ENCODE measurements at regions not wholly inside any gene's neighbourhood (a gene's known extent, or its start where the extent isn't known, plus 50 kb on each side); places are given as distances from the start of the nearest gene placed in this dataset.

DNA sequence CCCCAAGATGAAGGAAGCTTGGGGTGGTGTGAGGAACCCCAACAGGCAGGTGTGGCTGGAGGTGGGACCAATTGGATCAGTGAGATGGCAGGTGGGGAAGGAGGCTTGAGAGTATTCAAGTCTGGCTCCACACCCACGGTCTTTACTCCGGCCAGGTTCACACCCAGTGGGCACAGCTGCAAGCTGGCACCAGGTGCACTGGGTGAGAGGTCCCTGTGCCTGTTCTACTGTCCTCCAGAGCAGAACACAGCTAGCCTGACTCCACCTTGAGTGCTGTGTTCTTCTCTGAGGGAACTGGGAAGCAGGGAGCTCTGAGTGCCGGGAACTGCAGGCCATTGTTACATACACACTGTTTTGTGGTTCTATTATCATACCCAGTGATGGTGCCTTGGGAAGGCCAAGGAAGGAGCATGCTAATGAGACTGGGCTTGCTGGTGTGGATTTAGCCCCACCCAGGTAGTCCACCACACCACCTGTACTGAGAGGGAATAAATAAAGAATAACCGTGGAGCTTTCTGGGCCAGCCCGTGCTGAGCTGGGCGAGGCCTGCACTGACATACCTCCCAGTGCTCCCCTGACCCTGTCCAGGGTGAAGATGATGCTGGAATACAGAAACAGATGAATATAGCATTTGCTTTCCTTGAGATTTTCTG lies 93.4 kb downstream of the ABHD5 start:
- DNase-seq (ENCODE audit: low read depth): no peak

DNA sequence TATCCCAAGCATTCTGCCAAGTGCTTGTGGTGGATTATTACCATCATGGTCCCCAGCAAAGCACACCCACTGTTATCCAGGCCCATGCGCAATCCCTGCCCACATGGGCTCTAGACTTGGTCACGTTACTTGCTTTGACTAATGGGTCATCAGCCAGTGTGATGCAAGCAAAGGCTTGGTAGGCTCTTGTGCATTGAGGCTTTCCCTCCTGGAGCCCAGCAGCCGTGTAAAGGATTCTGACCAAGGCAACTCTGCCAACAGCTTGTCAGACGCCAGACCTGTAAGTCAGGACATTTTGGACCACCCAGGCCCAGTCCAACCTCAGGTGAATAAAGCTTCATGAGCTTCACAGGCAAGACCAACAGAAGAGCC lies 93.9 kb downstream of the ABHD5 start:
- no peak for DNase-seq (ENCODE audit: low read depth)

DNA sequence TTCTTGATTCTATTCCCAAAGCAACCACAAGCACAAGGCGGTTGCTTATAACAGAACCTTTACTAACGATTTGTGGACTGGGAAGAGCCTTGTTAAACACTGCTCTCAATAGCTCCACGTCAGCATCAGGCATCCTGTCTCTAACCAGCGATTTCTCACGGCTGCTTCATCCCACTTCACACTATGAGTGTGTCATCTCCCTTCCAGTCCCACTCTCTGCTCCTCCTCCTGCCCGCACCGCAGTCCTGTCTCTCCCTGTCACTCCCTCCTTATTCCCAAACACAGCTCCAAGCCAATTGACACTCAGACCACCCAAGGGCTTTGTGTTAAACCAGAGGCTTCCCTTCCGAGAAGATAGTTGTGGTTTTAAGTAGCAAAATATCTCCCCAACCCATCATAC lies 94.8 kb downstream of the ABHD5 start:
- DNase-seq (ENCODE audit: low read depth): no peak

DNA sequence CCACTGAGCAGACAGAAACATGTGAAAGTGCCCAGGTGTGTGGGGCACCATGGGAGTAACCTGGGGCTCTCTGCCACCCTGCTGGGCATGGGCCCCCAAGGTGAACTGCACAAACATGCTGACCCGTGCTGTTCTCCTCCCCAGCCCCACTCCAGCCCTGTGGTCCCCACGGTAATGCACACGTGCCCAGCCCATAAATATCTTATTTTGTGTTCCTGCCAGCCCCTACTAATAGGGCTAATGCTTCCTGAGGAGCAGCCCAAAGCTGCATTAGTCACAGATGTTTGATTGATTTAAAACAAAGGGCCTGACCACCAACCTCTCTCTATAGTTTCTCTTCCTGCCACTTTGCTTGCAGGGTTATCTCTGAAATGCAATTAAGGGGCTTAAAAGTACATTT lies 95.4 kb downstream of the ABHD5 start:
- no peak for DNase-seq (ENCODE audit: low read depth)

DNA sequence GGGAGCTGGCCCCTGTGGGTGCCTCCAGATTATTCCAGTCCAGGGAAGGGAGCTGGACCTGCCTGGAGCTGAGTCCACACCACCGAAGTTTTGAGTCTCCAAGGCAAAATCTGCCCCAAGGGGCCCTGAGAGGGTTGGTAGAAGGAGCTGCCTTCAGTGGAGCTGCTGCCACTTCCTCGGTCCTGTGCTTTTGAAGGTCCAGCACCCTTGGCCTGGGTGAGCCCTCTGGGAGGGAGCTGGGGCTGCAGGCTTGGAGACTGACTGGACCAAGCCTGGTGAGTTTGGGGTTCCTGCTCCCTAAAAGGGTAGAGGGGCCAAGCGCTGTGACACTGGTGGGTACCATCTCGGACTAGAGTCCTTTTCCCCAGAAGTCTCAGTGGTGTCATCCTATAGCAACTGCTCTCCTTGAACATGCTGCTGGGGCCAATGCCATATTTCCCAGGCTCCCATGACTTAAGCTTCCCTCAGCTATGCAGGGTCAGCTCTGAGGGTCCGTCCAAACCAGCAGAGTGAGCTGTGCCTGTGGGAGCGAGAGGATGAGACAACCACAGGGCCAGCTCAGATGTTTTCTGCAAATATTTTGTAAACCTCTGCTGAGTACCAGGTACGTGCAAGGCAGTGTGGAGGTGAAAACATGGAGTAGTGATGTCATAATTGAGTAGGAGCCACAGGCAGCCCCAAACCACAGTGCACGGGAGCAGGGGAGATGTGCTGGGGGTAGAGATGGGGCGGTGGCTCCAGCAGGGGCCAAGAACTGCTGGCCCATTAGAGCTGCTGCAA lies 96.0 kb downstream of the ABHD5 start:
- DNase-seq (ENCODE audit: low read depth): no peak

DNA sequence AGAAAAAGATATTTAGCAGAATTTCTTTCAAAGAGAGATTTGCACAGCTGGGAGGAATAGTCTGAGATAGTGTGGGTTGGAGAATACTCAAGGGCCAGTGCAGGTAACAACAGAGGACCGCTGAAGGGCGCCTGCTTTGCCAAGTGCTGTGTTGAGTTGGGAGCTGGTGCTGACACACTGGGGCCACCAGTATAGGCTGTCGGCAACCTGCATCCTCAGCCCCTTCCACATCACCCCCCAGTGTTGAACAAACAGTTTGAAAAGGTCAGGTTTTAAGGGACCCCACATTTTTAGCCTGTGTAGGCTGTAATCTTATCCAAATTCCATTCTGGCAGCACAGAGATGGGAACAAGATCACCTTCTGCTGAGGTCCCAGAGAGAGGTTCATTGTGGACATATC lies 96.6 kb downstream of the ABHD5 start:
- DNase-seq (ENCODE audit: low read depth): no peak

DNA sequence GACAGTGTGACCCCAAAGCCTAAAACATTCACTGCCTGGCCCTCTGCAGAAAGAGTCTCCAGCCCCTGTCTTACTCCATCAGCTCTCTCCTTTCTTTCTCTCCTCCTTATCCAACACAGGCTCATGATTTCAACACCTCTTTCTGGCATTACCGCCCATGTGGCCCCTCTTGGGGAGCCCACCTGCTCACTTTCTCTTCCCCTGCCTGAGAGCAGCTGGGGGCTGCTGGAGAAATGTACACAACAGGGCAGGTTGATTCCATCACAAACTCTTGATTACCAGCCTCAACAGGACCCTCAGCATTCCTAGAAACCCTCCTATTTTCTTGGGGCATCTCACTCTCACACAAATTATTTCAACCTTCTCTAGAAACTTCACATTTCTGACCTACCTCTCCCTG lies 98.3 kb downstream of the ABHD5 start:
- DNase-seq (ENCODE audit: low read depth): no peak

DNA sequence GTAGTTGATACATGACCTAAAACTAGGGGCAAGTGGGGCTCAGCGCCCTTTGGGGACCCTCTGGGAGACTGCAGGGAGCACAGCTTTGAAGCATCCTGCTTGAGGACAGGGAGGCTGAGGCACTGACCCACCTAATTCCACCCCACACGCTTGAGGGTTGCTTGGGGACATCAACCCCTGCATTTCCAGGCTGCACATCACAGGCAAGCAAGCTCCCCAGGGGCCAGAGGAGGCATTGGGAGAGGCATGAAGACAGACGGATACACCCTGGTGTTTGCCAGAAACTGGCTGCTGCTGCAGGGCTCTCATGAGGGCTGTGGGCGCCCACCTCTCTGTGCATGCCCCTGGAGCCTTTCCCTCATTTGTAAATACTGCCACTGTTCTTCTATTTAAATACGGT lies 99.3 kb downstream of the ABHD5 start:
- no peak for DNase-seq (ENCODE audit: low read depth)

DNA sequence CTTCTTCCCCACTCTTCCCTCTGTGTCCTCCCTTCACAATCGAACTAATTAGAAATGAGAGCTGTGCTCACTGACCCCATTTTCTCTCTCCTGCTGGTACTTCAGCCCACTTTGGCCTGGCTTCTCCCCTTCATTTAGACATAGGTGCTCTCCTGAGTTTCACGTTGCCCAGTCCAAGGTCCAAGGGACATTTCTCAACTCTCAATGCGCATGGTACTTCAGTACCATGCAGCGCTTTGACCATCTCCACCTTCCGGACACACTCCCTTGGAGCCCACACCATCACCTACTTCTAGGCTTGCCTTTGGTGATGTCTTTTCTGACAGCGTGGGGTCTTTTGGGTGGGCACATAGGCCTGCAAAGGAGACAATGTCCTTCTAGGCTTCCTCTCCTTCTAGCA lies 99.7 kb downstream of the ABHD5 start:
- no peak for DNase-seq (ENCODE audit: low read depth)

DNA sequence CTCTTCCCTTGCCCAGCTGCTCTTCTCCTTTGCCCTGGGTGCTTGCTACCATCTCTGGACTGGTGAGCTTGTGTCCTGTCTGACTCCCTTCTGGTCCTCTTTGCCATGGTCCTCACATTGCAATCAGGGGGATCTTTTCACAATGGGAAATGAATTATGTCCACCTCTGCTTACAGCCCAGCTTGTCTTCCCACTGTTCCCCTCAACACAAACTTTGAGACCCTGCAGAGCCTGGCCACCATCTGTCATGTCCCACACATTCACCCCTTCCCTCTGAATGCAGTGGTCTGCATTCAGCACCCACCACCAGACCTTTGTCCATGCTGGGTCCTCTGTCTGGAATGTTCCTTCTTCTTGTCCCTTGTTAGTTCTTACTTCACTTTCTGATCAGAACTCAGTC lies 100.5 kb downstream of the ABHD5 start:
- DNase-seq (ENCODE audit: low read depth): no peak

DNA sequence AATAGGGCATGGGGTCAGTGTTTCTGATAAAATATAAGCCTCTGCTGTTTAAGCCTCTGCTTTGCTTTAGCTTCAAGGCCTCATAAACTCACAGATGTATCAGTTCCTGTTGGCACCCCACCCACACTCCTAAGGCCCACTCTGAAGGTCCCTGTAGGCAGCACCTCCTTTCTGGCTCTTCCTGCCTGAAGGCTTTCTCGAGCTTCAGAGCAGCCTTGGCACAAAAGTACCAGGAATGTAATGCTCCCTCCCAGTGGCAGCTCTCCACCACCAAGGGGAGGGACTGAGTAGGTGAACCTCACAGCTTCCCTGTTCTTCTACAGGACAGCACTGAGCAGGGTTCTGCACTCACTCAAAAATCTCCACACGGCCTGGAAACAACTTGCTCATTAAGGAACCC lies 102.2 kb downstream of the ABHD5 start:
- no peak for DNase-seq (ENCODE audit: low read depth)

DNA sequence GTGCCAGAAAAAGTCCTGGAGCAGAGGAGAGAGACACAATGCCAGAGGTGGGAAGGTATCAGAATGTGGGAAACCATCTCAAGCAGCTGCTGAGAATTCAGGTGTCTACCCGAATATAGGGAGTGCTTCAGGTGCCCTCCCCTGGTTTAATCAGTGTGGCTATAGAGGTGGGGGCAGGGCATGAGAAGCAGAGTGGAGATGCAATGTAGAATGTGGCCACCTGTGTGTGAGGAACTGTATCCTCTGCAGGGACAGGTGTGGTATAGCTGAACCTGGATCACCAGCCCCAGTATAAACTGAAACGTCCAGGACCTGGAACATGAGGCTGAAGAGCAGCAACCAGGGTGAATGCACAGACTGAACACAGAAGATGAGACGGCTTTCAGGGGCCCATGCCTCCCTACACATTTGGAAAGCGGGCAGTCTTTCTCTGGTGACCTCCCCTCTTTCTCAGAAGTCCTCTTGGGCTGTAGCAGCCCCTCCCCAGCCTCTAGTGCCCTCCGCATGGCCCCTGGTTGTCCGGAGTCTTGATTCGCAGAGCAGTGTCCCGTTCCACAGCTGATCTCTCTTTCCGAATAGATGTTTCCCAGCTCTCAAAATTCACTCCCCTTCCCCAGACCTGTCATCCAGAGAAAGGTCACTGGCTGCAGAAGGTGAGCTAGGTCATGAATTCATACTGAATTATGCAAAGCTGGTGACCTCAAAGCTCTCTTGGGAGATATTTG lies 103.1 kb downstream of the ABHD5 start:
- no peak for DNase-seq (ENCODE audit: low read depth)

DNA sequence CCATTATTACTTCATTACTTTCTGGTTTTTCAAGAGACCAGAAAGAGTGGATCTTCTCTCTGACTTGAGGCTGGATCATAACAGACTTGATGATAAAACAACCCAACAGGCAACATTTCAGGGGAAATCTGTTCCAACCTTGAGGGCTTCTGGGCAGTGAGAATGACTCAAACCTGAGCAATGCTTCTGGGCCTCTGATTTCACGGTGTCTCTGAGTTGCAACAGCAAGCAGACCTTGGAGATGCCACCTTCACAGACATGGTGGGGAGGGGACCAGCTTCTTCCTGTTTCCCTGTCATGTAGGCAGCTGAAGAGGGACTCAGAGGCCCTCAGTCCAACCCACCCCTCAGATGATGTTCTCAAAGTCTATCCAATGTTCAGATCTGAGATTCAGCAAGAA lies 104.0 kb downstream of the ABHD5 start:
- DNase-seq (ENCODE audit: low read depth): no peak

DNA sequence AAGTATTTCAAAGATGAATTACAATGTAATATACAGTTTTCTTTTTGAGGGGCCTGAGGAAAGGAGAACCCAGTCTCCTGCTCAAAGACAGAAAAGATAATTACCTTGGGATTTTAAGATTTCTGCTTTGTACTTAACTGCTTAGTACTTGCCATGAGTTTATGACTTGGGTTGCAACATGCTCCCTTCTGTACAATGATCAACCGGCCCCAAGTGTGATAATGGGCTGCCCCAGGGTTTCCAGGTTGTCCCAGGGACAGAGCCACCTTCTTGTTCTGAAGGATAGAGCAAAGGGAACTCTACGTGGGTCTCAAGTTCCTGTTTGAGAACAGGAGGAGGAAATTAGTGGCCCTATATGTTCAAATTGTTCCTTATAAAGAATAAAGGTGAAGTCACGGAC lies 104.8 kb downstream of the ABHD5 start:
- no peak for DNase-seq (ENCODE audit: low read depth)

DNA sequence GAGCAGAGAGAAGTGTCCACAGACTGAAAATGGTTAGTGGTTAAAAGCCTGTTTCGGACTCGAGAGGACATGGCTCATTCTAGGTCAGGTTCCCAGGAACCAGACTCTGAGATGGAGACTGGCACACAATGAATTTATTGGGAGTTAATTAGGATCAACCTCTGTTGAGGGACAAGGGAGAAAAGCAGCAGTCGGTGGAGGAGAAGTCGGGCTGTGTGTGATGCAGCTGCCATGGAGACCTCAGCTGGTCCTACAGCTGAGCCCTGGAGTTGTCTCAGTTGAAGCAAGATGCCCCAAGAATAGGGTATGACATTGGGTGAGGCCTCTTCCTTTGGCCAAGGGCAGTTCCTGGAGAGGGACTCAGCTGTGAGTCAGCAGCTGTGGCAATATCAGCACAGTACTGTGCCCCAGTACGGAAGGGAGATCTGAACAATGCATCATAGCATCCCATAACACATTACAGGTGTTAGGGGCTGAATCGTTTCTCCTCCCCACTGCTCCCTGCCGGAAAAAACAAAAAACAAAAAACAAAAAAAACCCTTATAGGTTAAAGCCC lies 105.4 kb downstream of the ABHD5 start:
- DNase-seq (ENCODE audit: low read depth): no peak

DNA sequence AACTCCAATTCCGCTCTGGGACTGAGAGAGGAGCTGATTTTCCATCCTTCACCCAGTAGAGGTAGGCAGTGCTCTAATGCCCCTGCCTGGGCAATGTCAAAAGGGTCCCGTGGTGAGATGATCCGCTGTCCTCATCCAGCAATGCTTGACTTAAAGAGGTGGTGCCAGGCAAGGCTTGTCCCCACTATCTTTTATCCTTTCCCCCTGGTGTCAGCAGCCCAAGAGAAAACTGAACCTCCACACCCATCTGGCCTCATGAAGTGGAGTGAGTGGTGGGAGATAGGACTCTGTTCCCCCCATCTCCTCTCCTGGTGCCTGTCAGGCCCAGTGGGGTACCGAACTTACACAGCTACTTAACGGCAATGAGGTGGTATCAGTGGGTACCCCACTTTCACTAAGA lies 107.1 kb downstream of the ABHD5 start:
- DNase-seq (ENCODE audit: low read depth): no peak

DNA sequence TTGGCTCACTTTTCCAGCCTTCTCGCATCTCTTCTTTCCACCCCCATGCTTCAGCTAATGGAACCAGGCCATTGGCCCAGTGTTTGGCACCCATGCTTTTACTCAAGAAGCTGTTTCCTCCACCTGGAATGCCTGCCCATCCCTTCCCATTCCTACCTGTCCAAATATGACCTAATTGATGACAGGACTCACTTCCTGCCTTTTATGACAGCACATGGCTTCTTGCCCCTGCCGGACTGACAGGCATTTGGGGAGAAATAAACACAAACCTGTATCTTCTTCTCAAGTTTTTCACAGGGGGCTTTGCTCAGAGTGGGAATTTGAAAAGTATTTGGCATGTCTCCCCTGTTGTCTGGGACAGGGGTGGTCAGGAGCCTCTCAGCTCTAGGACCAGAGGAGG lies 120.1 kb downstream of the ABHD5 start:
- no peak for DNase-seq (ENCODE audit: low read depth)

DNA sequence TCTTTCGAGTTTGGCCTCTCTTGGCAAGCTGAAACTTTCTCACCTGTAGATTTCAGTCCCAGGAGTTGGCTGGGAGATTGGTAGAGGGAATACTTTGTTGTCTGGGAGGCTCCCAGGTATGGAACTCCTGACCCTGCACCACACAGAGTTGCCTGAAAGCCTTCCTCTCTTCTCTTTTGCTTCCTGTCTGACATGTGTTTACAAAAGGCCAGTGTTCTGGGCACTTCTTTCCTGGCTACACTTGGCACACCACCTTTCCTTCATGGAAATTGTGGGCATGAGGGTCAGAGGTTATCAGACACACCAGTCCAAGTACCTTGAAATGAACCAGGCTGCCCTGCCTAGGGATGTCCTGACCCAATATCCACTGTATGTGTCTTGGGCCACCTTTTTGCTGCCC lies 123.7 kb downstream of the ABHD5 start:
- DNase-seq (ENCODE audit: low read depth): no peak

DNA sequence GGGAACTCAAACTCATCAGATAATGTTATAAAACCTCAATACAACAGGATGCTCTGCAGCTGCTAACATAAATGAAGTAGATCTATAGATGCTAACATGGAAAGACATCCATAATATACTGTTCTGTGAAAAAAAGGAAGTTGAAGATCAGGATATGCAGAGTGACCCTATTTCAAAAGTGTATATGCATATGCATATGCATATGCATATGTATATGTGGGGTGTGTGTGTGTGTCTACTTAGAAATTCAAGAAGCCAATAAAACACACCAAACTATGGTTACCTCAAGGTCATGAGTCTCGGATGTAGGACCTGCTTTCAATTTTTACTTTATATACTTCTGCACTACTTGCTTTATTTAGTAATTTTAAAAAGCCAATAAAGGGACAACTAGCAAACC lies 125.6 kb downstream of the ABHD5 start:
- DNase-seq (ENCODE audit: low read depth): no peak

DNA sequence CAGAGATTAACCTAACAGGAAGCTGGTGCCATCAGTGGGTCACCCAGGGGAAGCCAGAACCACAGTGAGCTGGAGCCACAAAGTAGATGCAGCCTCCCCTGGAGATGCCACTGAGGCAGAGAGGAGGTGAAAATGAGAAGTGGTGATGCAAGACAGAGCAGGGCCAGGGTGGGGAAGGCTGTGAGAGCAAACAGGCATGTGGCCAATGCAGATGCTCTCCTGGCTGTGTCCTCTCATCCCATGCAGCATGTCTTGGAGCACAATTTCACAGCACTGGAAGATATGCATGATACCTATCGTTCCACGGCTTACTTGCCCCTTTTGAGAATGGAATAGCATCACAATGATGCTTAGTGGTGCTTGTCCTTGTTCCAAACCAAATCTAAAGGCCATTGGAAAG lies 126.3 kb downstream of the ABHD5 start:
- no peak for DNase-seq (ENCODE audit: low read depth)

DNA sequence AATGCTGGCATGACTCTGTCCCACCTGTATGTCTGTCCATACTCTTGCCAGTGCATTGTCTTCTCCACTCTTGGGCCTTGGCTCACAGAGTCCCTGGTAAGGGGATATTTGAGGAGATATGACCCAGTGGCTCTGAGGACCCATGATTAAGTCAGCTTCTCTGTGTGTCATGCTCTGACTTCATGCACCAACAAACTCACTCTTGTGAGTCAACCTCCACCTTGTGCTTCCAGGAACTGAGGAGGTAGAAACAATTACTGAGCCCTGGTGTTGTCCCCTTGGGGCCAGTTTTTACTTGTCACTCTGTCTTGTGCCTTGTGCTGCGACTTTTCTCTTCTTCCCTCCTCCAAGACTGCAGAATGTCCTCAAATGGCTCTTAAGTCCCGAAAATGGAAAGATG lies 127.1 kb downstream of the ABHD5 start:
- no peak for DNase-seq (ENCODE audit: low read depth)

DNA sequence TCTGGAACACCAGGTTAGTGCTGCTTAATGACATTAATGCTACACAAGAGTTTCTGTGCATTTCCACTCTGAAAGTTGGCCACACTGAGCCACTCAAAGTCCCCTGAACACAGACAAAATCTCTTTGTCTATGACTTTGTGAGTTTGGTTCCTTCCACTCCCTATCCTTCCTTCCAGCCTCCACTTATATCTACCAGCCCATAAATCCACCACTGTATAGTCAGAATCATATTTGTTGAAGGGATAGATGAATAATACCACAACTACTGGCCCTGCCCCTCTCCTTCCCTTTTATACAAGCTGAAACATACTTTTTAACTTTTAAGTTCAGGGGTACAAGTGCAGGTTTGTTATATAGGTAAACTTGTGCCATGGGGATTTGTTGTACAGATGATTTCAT lies 127.5 kb downstream of the ABHD5 start:
- no peak for DNase-seq (ENCODE audit: low read depth)
